Lung (tissue), 11 donors: ENCODE measurements at regions not wholly inside any gene's neighbourhood (a gene's known extent, or its start where the extent isn't known, plus 50 kb on each side); places are given as distances from the start of the nearest gene placed in this dataset.

Experiments used
- ATAC-seq: fragments of 200-7000 bp; cut with Tn5 transposase; one replicate; pipeline ENCODE4 v1.9.1; 2020; ENCODE audit warnings: moderate number of reproducible peaks; ENCODE audit not compliant: insufficient read depth, low FRiP score
- DNase-seq, 3 donors: peaks; one replicate each; pipeline ENCODE4 v3.0.0-alpha.2; 2013 to 2017
- H3K27ac ChIP-seq, 2 donors: one replicate each; pipeline ENCODE4 v1.5.1; 2013; ENCODE audit warnings: mild to moderate bottlenecking in 2 of 2, moderate library complexity in 2 of 2, control low read depth in 1 of 2, inconsistent platforms in 1 of 2, low read depth in 1 of 2, low read length in 1 of 2
- H3K27me3 ChIP-seq, 3 donors: one replicate each; pipeline ENCODE4 v1.5.1; 2013; ENCODE audit warnings: low read length in 2 of 3; ENCODE audit not compliant: control insufficient read depth in 3 of 3, insufficient read depth in 3 of 3
- H3K36me3 ChIP-seq, 4 donors: one replicate each; pipeline ENCODE4 v1.5.1; 2013; ENCODE audit warnings: low read length in 4 of 4, mild to moderate bottlenecking in 1 of 4, moderate library complexity in 1 of 4; ENCODE audit not compliant: control insufficient read depth in 4 of 4, insufficient read depth in 4 of 4
- H3K4me1 ChIP-seq, 5 donors: one replicate each; pipeline ENCODE4 v1.5.1; 2013; ENCODE audit warnings: low read length in 5 of 5, mild to moderate bottlenecking in 2 of 5, moderate library complexity in 1 of 5; ENCODE audit not compliant: control insufficient read depth in 5 of 5, insufficient read depth in 5 of 5
- H3K4me3 ChIP-seq: one replicate; pipeline ENCODE4 v1.5.1; 2013; ENCODE audit warnings: mild to moderate bottlenecking, control low read depth, moderate library complexity
- H3K9ac ChIP-seq, 2 donors: one replicate each; pipeline ENCODE4 v1.5.1; 2013; ENCODE audit warnings: low read length in 2 of 2, control low read depth in 1 of 2; ENCODE audit not compliant: insufficient read depth in 1 of 2
- H3K9me3 ChIP-seq, 4 donors: one replicate each; pipeline ENCODE4 v1.5.1; 2013; ENCODE audit warnings: low read length in 3 of 4, mild to moderate bottlenecking in 1 of 4, moderate library complexity in 1 of 4; ENCODE audit not compliant: control insufficient read depth in 4 of 4, insufficient read depth in 3 of 4
- CTCF ChIP-seq: IDR thresholded peaks from 2 replicates; pipeline ENCODE4 v1.5.1; 2012; ENCODE audit warnings: mild to moderate bottlenecking; ENCODE audit errors: control extremely low read depth, extremely low read depth
- WGBS, 2 donors: extraction: QIAGEN DNeasy Blood & Tissue Kit; methylation state at CpG; one replicate each; pipeline ENCODE4 v1.1.7; 2013; 5-methylcytosine and 5-hydroxymethylcytosine counted together
- donor health status: control.
- donor health status: control.
- donor health status: Bipolar disorder and iron deficiency.
- donor health status: healthy.
- donor health status: DM: yes; HTN: yes; CAD: no.

GRCh38 chr5:20536341-20536740 is 548.3 kb upstream of the CDH18 start:
- TF ChIP-seq CTCF, result no peak

GRCh38 chr5:20528471-20528870 is 540.5 kb upstream of the CDH18 start:
- no peak for ATAC-seq

More at GRCh38 chr5:20536341-20536740, 548.3 kb upstream of the CDH18 start:
- ATAC-seq (no peak), DNase-seq (no peak)
- no peak overlapping the region for H3K4me3 ChIP-seq
- no peak overlapping the region for H3K9ac ChIP-seq
- no peaks in the 10 kb centered on the region for H3K36me3 ChIP-seq
- H3K4me1 ChIP-seq, result no peaks in the 10 kb centered on the region
- H3K27ac ChIP-seq, result no peak overlapping the region
- 14 to 34% methylated on average over 2 of the region's 2 CpGs for WGBS, 2 donors
- H3K9me3 ChIP-seq, result no peaks in the 10 kb centered on the region
- H3K27me3 ChIP-seq, result no peaks in the 10 kb centered on the region

GRCh38 chr5:20524991-20525529 is 537.1 kb upstream of the CDH18 start:
- no peak for TF ChIP-seq CTCF
- Histone ChIP-seq H3K27me3 (no peaks in the 10 kb centered on the region), H3K9me3 (peaks cover 0 to 2% (median 0%) of the 10 kb centered on the region in 4 donors), H3K4me1 (no peaks in the 10 kb centered on the region), H3K4me3 (no peak overlapping the region), H3K9ac (no peak overlapping the region), H3K36me3 (no peaks in the 10 kb centered on the region), H3K27ac (no peak overlapping the region)
- DNase-seq (peak in 1 of 3 donors; percentile 13), ATAC-seq (no peak)
- WGBS, 2 donors, result 89 to 93% methylated on average over 5 of the region's 5 CpGs

More at GRCh38 chr5:20528471-20528870, 540.5 kb upstream of the CDH18 start:
- no peaks in the 10 kb centered on the region for H3K36me3 ChIP-seq
- H3K9ac ChIP-seq, result no peak overlapping the region
- no peaks in the 10 kb centered on the region for H3K27me3 ChIP-seq
- TF ChIP-seq CTCF, result no peak
- WGBS, 2 donors, result 39 to 74% methylated on average over 1 of the region's 1 CpG
- no peaks in the 10 kb centered on the region for H3K4me1 ChIP-seq
- H3K27ac ChIP-seq, result no peak overlapping the region
- no peak overlapping the region for H3K4me3 ChIP-seq
- no peak for DNase-seq
- H3K9me3 ChIP-seq, result peaks cover 0 to 2% (median 0%) of the 10 kb centered on the region in 4 donors
